ENCODE measurements at regions not wholly inside any gene's neighbourhood (a gene's known extent, or its start where the extent isn't known, plus 50 kb on each side); places are given as distances from the start of the nearest gene placed in this dataset.
"Not testable (repeated sequence)": the region's sequence is repeated elsewhere in the genome, so short reads cannot be mapped to it uniquely, and the experiment has no call there.

GRCh38 chr5:166618526-166618925, 1672.9 kb upstream of the WWC1 start:
- DNase-seq, result no peak

DNA sequence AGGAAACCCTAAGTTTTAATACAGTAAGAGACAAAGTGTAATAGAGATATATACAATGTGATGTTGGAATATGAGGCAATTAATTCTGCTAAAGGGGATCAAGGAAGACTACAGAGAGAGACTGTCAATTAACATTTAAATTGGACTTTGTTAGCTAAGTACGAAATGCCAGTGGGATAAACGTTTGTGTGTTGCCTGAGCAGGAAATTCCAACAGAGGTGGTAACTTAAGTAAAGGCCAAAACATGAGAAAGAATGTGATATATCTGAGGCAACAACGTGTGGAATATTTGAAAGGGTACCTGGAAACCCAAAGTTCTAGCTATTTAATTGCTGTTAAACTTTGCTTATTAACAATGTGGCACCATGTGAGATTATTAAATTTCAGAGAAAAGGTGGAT, 1666.9 kb upstream of the WWC1 start:
- no peak for DNase-seq

- DNase-seq, result no peak
Measured at GRCh38 chr5:166625210-166625865, 1666.1 kb upstream of the WWC1 start.

- no peak for DNase-seq
Measured at GRCh38 chr5:166637295-166637694, 1654.2 kb upstream of the WWC1 start.

DNA sequence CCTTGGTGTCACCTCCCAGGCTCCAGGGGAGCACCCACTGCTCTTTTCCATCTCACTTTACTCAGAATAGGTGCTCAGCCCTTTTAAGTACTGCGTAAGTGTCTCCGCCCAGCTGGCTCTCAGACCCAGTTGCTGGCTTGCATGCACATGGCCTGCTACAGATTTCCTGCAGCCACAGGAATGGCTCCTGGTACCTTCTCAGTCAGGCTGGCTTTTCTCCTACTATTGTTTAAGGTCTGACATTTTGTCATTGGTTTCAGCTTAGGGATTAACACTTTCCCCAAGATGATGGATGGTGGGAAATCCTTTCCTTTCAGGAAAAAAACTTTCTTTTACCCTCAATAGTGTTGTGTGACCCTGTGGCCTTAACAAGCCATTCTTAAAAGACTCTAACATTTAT, 1652.3 kb upstream of the WWC1 start:
- DNase-seq, result no peak

GRCh38 chr5:166640136-166640535, 1651.3 kb upstream of the WWC1 start:
- DNase-seq, result not testable (repeated sequence)

DNA sequence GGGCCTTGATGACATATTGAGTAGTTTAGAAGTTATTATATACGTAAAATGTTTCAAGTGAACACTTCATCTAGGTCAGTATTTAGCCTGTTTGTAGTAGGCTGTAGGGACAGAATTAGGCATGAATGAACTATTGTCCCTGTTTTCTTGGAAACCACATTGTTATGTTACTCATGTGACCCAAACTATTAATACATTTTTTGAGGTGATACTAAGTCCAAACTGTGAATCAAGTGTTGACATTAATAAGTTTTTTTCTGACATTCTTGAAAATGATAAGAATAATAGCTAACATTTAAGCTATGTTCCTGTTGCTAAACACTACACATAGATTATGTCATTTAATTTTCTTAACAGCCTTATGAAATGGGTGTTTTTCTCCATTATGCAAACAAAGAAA, 1642.7 kb upstream of the WWC1 start:
- DNase-seq, result no peak

GRCh38 chr5:166649676-166650075, 1641.8 kb upstream of the WWC1 start:
- no peak for DNase-seq

GRCh38 chr5:166651234-166651633, 1640.2 kb upstream of the WWC1 start:
- no peak for DNase-seq

DNA sequence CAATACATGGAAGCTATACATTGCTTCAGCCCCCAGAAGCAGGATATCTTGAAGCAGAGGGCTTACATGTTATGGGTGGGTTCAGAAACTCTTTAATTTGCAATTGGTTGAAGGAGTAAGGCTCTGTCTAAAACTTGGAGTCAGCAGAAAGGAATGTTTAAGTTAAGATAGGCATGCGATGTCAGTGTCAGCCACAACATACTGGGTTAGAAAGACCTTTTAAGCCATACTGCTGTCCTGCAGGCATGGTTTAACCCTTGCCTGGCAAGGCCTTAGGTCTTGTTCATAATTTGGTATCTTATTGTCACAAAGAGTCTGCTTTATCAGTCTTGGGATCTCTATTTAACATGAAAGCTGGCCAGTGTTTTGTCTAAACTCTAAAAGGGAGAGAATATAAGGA, 1619.6 kb upstream of the WWC1 start:
- DNase-seq, result no peak

GRCh38 chr5:166672431-166672830, 1619.0 kb upstream of the WWC1 start:
- DNase-seq, result no peak

DNA sequence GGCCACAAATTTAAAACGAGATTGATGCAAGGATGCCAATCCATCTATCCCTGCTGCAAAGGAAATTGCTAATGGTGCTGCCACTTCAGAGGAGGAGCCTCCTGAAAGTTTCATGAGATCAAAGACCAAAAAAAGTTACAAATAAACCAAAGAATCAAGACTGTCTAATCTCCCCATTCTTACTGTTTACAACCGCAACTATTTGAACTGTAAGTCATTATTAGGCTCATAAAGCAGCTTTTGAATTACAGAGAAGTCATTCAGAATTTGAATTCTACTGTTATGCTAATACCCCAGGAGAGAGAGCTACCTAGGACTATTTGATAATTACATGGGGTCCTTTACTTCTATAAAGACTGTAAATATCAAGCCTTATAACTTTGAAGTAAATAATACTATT, 1613.6 kb upstream of the WWC1 start:
- DNase-seq, result no peak

DNA sequence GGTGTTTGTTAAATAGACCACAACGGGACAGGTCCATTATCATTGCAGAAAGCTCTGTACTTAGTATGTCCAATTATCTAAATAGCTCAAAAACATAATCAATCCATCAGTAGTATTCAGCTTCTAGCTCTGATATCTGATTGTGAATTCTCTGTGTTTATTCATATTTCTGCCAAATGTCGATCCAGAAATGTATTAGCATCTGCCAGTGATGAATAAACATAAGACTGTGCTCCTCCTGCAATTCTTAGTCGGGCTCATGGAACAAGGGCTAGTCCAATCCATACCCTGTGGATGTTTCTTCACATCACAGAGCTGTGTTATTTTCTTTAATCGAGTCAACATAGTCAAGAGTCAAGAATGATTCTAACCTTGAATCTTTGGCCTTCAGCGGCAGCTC, 1612.1 kb upstream of the WWC1 start:
- DNase-seq, result no peak

DNA sequence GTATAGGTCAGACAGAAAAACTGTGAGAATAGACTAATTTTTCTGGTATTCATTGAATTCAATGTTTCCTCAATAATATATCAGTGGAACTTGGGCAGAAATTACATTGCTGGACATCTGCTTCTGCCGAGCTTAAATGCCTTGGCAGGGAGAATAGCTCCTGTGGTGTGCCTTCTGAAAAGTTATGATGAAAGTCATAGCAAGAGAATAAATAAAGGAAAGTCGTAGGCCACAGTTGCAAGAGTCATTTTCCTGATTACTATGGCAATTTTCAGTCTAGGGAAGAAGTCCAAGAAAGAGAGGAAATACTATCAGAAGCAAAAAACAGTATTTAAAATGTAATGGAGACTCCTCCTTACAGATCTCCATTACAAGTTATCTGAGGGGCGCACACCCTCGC, 1596.1 kb upstream of the WWC1 start:
- DNase-seq, result no peak

GRCh38 chr5:166708291-166708690, 1583.2 kb upstream of the WWC1 start:
- DNase-seq, result no peak

DNA sequence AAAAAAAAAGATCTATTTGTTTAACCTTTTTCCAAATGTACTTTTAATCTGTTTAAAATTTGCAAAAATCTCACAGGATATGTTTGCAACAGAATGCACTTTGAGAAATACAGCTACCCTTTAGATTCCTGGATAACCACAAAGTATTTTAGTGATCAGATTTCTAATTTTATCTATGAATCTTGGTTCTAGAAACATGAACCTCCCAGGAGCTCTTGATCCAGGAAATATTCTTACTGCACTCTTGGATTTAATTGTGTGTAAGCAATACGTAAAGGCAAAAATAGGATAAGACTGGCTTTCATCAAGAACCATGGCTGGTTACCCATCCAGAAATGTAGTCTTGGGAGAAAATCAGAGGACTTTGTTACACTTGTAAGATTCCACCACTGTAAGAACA, 1581.8 kb upstream of the WWC1 start:
- no peak for DNase-seq

- no peak for DNase-seq
Measured at GRCh38 chr5:166710271-166710670, 1581.2 kb upstream of the WWC1 start.

DNA sequence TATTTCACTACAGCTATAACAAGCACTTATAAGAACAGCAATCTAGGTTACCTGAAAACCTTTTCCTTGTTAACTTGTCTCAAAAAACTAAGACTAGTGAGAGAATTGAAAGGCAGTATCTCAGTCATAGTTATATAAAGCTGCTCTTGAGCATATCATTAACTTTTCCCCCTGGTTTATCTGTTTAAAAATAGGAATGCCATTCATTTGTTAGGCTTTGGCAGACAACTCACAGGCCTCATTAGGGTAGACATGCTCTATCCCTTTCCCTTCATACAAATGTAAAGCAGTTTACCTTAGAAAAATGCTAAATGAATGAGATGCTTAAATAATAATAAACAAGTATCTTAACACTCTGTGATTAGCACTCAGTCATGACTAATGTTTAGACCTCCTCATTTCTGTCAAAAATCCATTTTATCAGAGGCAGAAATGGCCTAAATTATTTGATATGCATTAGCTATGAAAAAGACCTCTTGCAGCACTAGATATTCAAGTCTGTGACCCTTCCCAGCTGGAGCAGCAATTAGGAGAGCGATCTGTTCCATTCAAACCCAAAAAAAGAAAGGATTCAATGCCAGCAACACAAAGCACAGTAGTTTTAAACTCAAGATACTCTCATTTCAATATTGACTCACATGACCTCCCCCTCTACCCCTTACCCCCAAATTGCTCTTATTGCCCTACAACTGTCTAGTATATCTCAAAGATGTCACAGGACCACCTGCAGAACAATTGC, 1578.8 kb upstream of the WWC1 start:
- no peak for DNase-seq

DNA sequence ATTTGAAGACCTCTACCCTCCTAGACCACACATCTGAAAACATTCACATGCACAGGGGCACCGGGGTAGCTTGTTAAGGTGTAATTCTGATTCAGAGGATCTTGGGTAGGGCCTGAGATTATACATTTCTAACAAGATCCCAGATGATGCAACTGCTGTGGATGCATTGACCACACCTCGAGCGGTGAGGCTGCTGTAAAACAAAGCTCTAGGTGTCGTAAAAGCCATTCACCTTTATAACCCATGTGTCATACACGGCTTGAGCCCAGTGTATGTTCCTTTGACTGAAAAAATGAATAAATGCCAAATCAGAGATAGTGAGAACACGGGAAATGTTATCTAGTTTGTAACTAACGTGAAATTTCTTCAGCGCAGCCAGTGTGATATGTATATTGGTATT, 1578.2 kb upstream of the WWC1 start:
- no peak for DNase-seq

DNA sequence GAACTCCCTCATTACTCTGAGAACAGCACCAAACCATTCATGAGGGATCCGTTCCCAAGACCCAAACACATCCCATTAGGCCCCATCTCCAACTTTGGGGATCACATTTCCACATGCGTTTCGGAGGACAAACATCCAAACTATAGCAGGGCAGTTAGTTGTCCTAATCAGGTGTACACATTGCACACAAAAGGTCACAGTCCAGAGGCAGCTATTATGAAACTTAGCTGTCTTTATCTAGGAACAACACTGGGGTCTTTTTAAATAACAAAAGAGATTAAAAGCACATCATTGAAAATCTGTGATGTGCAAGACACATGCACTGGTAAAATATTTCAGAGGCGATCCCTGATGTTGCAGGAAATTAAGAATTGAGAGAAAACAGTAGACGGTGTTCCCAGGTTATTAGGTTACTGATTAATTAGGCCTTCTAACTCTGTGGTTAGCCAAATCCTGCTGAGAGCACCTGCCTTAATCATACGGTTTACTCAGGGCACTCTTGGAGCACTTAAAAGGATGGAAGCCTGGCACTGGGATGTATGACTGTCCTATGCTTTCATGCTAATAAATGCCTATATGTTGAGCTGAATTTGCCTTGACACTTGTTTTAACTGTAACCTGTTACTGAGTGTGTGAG, 1574.5 kb upstream of the WWC1 start:
- peak; percentile 0 to 7 for DNase-seq

- no peak for DNase-seq
Measured at GRCh38 chr5:166719991-166720390, 1571.5 kb upstream of the WWC1 start.

GRCh38 chr5:166722939-166723338, 1568.5 kb upstream of the WWC1 start:
- no peak for DNase-seq

DNA sequence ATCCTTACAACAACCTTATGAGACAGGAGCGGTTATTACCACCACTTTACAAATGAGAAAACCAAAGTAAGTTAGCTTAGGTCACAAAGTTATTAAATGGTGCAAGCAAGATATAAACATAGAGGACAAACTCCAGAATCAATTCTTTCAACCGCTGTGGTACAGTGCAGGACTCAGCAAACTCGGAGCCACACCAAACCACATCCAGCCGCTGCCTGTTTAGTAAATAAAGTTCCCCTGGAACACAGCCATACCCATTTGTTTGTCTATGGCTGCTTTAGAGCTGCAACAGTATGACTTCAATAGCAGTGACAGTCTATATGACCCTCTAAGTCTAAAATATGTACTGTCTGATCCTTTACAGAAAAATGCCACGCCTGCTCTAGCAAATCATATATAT, 1567.2 kb upstream of the WWC1 start:
- no peak for DNase-seq

- no peak for DNase-seq
Measured at GRCh38 chr5:166725593-166725992, 1565.9 kb upstream of the WWC1 start.

Measured in NCI-H526 (cell line).